RWPE1 (cell line): ENCODE measurements at regions not wholly inside any gene's neighbourhood (a gene's known extent, or its start where the extent isn't known, plus 50 kb on each side); places are given as distances from the start of the nearest gene placed in this dataset.
"Not testable (repeated sequence)": the region's sequence is repeated elsewhere in the genome, so short reads cannot be mapped to it uniquely, and the experiment has no call there.

Experiments
- CTCF ChIA-PET: fragments of 350-600 bp; sonication (Branson Sonifier 250); formaldehyde crosslinking; extraction: SDS; loops from one replicate; lab custom pipeline; 2021; lab: Yijun Ruan, JAX
- POLR2A ChIA-PET: fragments of 400-600 bp; formaldehyde crosslinking; extraction: SDS; loops from one replicate; lab custom pipeline; 2020; ENCODE audit warnings: antibody characterized with exemption; ENCODE audit not compliant: low non-redundant PET; lab: Yijun Ruan, JAX
- DNase-seq: peaks from one replicate; pipeline ENCODE4 v3.0.0; 2012; ENCODE audit warnings: low spot score
- H3K27ac ChIP-seq: fragments of 450-650 bp; 2 replicates; pipeline ENCODE4 v1.5.1; 2017
- TF ChIP-seq, protein P1 (sequence below): fragments of 450-650 bp; conservative IDR thresholded peaks from 2 replicates; pipeline ENCODE4 v1.5.1; 2017; ENCODE audit warnings: low read depth, mild to moderate bottlenecking

- POLR2A ChIA-PET: no interaction called here
- no peak overlapping the region for H3K27ac ChIP-seq
- CTCF ChIA-PET: no interaction called here
- TF ChIP-seq, protein P1, sequence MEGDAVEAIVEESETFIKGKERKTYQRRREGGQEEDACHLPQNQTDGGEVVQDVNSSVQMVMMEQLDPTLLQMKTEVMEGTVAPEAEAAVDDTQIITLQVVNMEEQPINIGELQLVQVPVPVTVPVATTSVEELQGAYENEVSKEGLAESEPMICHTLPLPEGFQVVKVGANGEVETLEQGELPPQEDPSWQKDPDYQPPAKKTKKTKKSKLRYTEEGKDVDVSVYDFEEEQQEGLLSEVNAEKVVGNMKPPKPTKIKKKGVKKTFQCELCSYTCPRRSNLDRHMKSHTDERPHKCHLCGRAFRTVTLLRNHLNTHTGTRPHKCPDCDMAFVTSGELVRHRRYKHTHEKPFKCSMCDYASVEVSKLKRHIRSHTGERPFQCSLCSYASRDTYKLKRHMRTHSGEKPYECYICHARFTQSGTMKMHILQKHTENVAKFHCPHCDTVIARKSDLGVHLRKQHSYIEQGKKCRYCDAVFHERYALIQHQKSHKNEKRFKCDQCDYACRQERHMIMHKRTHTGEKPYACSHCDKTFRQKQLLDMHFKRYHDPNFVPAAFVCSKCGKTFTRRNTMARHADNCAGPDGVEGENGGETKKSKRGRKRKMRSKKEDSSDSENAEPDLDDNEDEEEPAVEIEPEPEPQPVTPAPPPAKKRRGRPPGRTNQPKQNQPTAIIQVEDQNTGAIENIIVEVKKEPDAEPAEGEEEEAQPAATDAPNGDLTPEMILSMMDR: no peak
- DNase-seq: no peak
Measured at GRCh38 chr2:8378016-8378810, 303.6 kb upstream of the ID2 start.

- TF ChIP-seq, protein P1: no peak
- no peak overlapping the region for H3K27ac ChIP-seq
- CTCF ChIA-PET: no interaction called here
- no peak for DNase-seq
- POLR2A ChIA-PET: no interaction called here
Measured at GRCh38 chr2:8379128-8379527, 302.7 kb upstream of the ID2 start.

DNA sequence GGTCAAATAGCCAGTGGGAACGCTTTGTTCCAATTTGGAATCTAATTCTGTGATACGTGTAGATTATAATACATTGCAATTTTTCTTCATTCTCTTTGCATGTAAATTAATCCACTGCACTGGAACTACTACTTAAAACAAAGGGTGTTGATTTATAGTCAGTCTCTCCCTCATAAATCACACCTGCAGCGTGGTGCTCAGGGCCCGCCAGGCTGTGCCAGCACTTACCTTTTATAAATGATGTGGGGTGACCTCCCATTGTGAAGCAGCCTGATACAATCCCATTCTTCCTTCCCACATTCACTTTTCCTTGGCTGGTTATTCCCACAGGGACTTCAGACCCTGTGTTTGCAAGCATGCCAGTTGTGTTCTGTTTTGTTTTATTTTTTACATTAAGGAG lies 302.3 kb upstream of the ID2 start:
- TF ChIP-seq, protein P1: no peak
- ChIA-PET POLR2A (no interaction called here), CTCF (no interaction called here)
- no peak overlapping the region for H3K27ac ChIP-seq
- no peak for DNase-seq

GRCh38 chr2:8380026-8380425 lies 301.8 kb upstream of the ID2 start:
- H3K27ac ChIP-seq: no peak overlapping the region
- TF ChIP-seq, protein P1: no peak
- no peak for DNase-seq
- CTCF ChIA-PET: no interaction called here
- POLR2A ChIA-PET: no interaction called here

DNA sequence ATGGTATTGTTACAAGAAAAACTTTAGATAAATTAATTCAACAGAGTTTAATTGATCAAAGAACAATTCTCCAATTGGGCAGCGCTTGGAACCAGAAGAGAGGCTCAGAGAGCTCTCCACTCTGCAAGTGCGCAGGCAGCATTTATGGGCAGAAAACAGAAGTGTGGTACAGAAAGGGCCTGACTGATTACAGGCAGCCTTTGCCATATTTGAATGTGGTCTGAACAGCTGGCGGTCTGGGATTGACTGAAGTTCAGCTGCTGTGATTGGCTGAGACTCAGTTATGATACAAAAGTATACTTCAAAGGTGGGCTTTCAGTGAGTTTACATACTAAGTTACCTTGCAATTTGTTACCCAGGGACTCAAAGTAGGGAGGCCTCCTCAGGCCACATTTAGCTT lies 301.3 kb upstream of the ID2 start:
- TF ChIP-seq, protein P1: no peak
- DNase-seq: no peak
- no peak overlapping the region for H3K27ac ChIP-seq
- CTCF ChIA-PET: no interaction called here
- POLR2A ChIA-PET: no interaction called here

DNA sequence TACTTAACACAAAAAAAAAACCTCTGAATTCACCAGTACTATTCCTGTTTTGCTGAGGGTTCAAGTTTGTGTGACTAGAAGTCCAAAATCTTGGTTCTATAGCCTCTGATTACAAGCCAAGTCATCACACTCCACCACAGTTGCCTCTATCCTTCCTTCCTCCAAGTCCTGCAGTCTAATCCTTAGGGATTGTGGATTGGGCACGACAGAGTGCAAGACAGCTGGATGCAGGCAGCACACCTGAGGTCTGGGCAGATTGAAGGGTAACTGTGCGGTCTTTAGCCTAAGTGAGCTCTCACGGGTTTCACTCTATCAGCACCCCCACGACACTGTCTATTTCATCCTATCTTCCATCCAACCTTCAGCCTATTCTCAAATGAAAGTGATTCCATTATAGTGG lies 299.4 kb upstream of the ID2 start:
- CTCF ChIA-PET: interaction anchor here (0.6 kb wide), 1 partner anchor 28 kb away, joined by 3 read pairs; no protein-coding TSS in a partner anchor

DNA sequence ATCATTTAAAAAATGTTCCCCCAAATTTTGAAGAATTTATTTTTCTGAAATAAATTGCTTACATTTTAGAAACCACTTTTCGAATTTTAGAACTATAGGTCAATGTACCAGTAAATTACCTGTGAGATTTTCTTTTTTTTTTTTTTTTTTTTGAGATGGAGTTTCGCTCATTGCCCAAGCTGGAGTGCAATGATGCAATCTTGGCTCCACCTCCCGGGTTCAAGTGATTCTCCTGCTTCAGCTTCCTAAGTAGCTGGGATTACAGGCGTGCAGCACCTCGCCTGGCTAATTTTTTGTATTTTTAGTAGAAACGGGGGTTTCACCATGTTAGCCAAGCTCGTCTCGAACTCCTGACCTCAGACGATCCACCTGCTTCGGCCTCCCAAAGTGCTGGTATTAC lies 295.1 kb upstream of the ID2 start:
- POLR2A ChIA-PET, H3K27ac ChIP-seq, DNase-seq: not testable (repeated sequence)
- CTCF ChIA-PET: interaction anchor here (0.7 kb wide), 1 partner anchor 152 kb away, joined by 6 read pairs; no protein-coding TSS in a partner anchor

More for the DNA sequence above, 299.4 kb upstream of the ID2 start:
- TF ChIP-seq, protein P1: no peak
- POLR2A ChIA-PET: no interaction called here
- H3K27ac ChIP-seq: no peak overlapping the region
- no peak for DNase-seq
